Esophagus muscularis mucosa (tissue), 3 donors: ENCODE measurements at regions not wholly inside any gene's neighbourhood (a gene's known extent, or its start where the extent isn't known, plus 50 kb on each side); places are given as distances from the start of the nearest gene placed in this dataset.

ENCODE experiments used
- CTCF ChIP-seq, 3 experiments: fragments of 200-600 bp in 2 of 3; fragments of 450-650 bp in 1 of 3; sonication (generic) in 2 of 3; IDR thresholded peaks; one replicate each; pipeline ENCODE4 v1.5.1; 2017 to 2019; ENCODE audit warnings: antibody characterized with exemption in 3 of 3, mild to moderate bottlenecking in 2 of 3, moderate library complexity in 1 of 3
- EP300 ChIP-seq: sonication (generic); formaldehyde crosslinking; IDR thresholded peaks from one replicate; pipeline ENCODE4 v1.6.1; 2017; ENCODE audit warnings: antibody characterized with exemption

- TF ChIP-seq CTCF (IDR thresholded peaks at IDR 0.05) (no peak), EP300 (no peak)
Measured at GRCh38 chr13:34011552-34012085, 193.7 kb downstream of the RFC3 start.
